GM12878 (cell line): ENCODE measurements at regions not wholly inside any gene's neighbourhood (a gene's known extent, or its start where the extent isn't known, plus 50 kb on each side); places are given as distances from the start of the nearest gene placed in this dataset.

Experiments used
- ATAC-seq: fragments of 200-7000 bp; cut with Tn5 transposase; 3 replicates; pipeline ENCODE4 v1.9.1; 2020; ENCODE audit warnings: mild to moderate bottlenecking, moderate library complexity
- BruUV-seq: library from RNA; stranded (reverse); fragments of 400-500 nt; replicated peaks from 2 replicates; lab custom pipeline; 2021; lab: Mats Ljungman, UMichigan
- CTCF ChIA-PET: fragments of 300-600 bp; sonication (Branson Sonifier 250); formaldehyde crosslinking; extraction: SDS; loops from one replicate; lab custom pipeline; 2021; ENCODE audit warnings: inconsistent platforms; lab: Yijun Ruan, JAX
- POLR2A ChIA-PET: fragments of 350-600 bp; formaldehyde crosslinking; extraction: SDS; loops from one replicate; lab custom pipeline; 2021; ENCODE audit warnings: inconsistent platforms; lab: Charles Lee
- RAD21 ChIA-PET: fragments of 300-600 bp; sonication (Branson Sonifier 250); formaldehyde crosslinking; loops from one replicate; lab custom pipeline; 2023; ENCODE audit warnings: antibody characterized with exemption; ENCODE audit not compliant: unreplicated experiment; lab: Charles Lee
- SMC1A ChIA-PET: fragments of 300-600 bp; sonication (Branson Sonifier 250); formaldehyde crosslinking; loops from one replicate; lab custom pipeline; 2023; ENCODE audit not compliant: unreplicated experiment, uncharacterized antibody; lab: Charles Lee
- DNase-seq: peaks from one replicate; pipeline ENCODE4 v3.0.0-alpha.2; 2011; ENCODE audit warnings: low read depth, low spot score
- FAIRE-seq: peaks from 3 replicates; lab custom pipeline; 2011; peaks lifted over from hg19 to GRCh38; lab: Jason Lieb, UNC
- H2AFZ ChIP-seq: 2 replicates; pipeline ENCODE4 v1.6.0; 2011; ENCODE audit warnings: low read depth, low read length, control low read depth; ENCODE audit not compliant: control insufficient read depth
- H3K27ac ChIP-seq: 2 replicates; pipeline ENCODE4 v1.5.1; 2011; ENCODE audit warnings: control low read depth; ENCODE audit not compliant: control insufficient read depth, insufficient read depth
- H3K27me3 ChIP-seq, 2 experiments: replicated peaks in 1 of 2; 2 replicates each; pipeline versions ENCODE4 v1.6.0 to v1.6.1; 2011; ENCODE audit warnings: low read length in 1 of 2; ENCODE audit not compliant: control insufficient read depth in 2 of 2, insufficient read depth in 2 of 2
- H3K36me3 ChIP-seq, 2 experiments: 2 replicates each; pipeline ENCODE4 v1.5.1; 2011; ENCODE audit warnings: low read length in 1 of 2; ENCODE audit not compliant: control insufficient read depth in 2 of 2, insufficient read depth in 2 of 2
- H3K4me1 ChIP-seq: 2 replicates; pipeline ENCODE4 v1.6.1; 2011; ENCODE audit warnings: mild to moderate bottlenecking, low read length, moderate library complexity, mixed read lengths; ENCODE audit not compliant: control insufficient read depth, insufficient read depth
- H3K4me2 ChIP-seq: 2 replicates; pipeline ENCODE4 v1.6.0; 2011; ENCODE audit warnings: control low read depth; ENCODE audit not compliant: control insufficient read depth, insufficient read depth
- H3K4me3 ChIP-seq: fragments of 200-600 bp; sonication (generic); 2 replicates; pipeline ENCODE4 v1.5.1; 2016
- H3K79me2 ChIP-seq: 2 replicates; pipeline ENCODE4 v1.6.0; 2011; ENCODE audit warnings: low read length; ENCODE audit not compliant: control insufficient read depth, insufficient read depth
- H3K9ac ChIP-seq: 2 replicates; pipeline ENCODE4 v1.8.0; 2011; ENCODE audit warnings: low read length, control low read depth, mixed read lengths; ENCODE audit not compliant: control insufficient read depth, insufficient read depth
- H3K9me3 ChIP-seq: replicated peaks from 3 replicates; pipeline ENCODE4 v1.5.1; 2011; ENCODE audit warnings: mild to moderate bottlenecking, low read length; ENCODE audit not compliant: control insufficient read depth, insufficient read depth
- H4K20me1 ChIP-seq: 2 replicates; pipeline ENCODE4 v1.6.0; 2011; ENCODE audit not compliant: control insufficient read depth, insufficient read depth
- BCL3 ChIP-seq: IDR thresholded peaks from 2 replicates; pipeline ENCODE4 v1.6.1; 2011; ENCODE audit warnings: borderline replicate concordance, low read depth, mild to moderate bottlenecking, moderate library complexity, low read length; ENCODE audit not compliant: insufficient read depth, poor library complexity, severe bottlenecking
- EP300 ChIP-seq, 2 experiments: fragments of 150-350 bp in 1 of 2; IDR thresholded peaks; 2 replicates each; pipeline ENCODE4 v1.6.1; 2011 to 2012; ENCODE audit warnings: low read depth in 2 of 2, low read length in 2 of 2, borderline replicate concordance in 1 of 2, improper control_type of control experiment in 1 of 2, inconsistent platforms in 1 of 2; ENCODE audit not compliant: control insufficient read depth in 1 of 2
- ESRRA ChIP-seq: IDR thresholded peaks from 2 replicates; pipeline ENCODE4 v1.6.1; 2012; ENCODE audit warnings: mild to moderate bottlenecking, low read length, improper control_type of control experiment
- IRF3 ChIP-seq: fragments of 450-650 bp; IDR thresholded peaks from 2 replicates; pipeline ENCODE4 v1.6.1; 2014; ENCODE audit warnings: mild to moderate bottlenecking
- JUNB ChIP-seq: IDR thresholded peaks from 2 replicates; pipeline ENCODE4 v1.6.1; 2016; ENCODE audit warnings: antibody characterized with exemption, mild to moderate bottlenecking
- TCF7 ChIP-seq: IDR thresholded peaks from 2 replicates; pipeline ENCODE4 v1.6.1; 2014; ENCODE audit warnings: antibody characterized with exemption, borderline replicate concordance
- USF1 ChIP-seq: IDR thresholded peaks from 2 replicates; pipeline ENCODE4 v1.6.1; 2011; ENCODE audit warnings: borderline replicate concordance, low read depth, mild to moderate bottlenecking, moderate library complexity, mixed read lengths, low read length; ENCODE audit not compliant: insufficient read depth; ENCODE audit errors: extremely low read length
- USF2 ChIP-seq: IDR thresholded peaks from 2 replicates; pipeline ENCODE4 v1.6.1; 2011; ENCODE audit warnings: low read depth, low read length, improper control_type of control experiment, borderline replicate concordance
- YBX1 ChIP-seq: fragments of 450-650 bp; IDR thresholded peaks from 2 replicates; pipeline ENCODE4 v1.6.1; 2016; ENCODE audit warnings: antibody characterized with exemption
- YY1 ChIP-seq: IDR thresholded peaks from 2 replicates; pipeline ENCODE4 v1.6.1; 2011; ENCODE audit warnings: low read depth, mild to moderate bottlenecking, low read length
- WGBS: methylation state at CpG from one replicate; pipeline ENCODE4 v1.1.6; 2016; ENCODE audit warnings: low lambda C conversion rate; ENCODE audit not compliant: insufficient replicate concordance, insufficient coverage; ENCODE audit errors: missing lambda C conversion rate; 5-methylcytosine and 5-hydroxymethylcytosine counted together
- in situ Hi-C: fragments of 300-500 bp; cut with MboI; formaldehyde crosslinking; loops from 9 replicates; pipeline ENCODE4 v1.14.3; 2018; ENCODE audit warnings: mixed read lengths
- intact Hi-C: fragments of 100-400 bp; cut with micrococcal nuclease; formaldehyde crosslinking; loops from one replicate; pipeline ENCODE4 v1.14.2; 2022; ENCODE audit not compliant: unreplicated experiment

GRCh38 chr5:29897916-29898315 is 1295.6 kb upstream of the CDH6 start:
- no peaks in the 10 kb centered on the region for H3K9me3 ChIP-seq
- no peak overlapping the region for H3K4me2 ChIP-seq
- POLR2A ChIA-PET, result no interaction called here
- CTCF ChIA-PET, result no interaction called here
- no peak for FAIRE-seq
- no TSS peak for BruUV-seq
- H3K9ac ChIP-seq, result no peak overlapping the region
- no peaks in the 10 kb centered on the region for H4K20me1 ChIP-seq
- H2AFZ ChIP-seq, result no peak overlapping the region
- DNase-seq, result no peak
- no peaks in the 10 kb centered on the region for H3K79me2 ChIP-seq
- intact Hi-C loops, result no loop called here
- H3K27ac ChIP-seq, result no peak overlapping the region
- H3K27me3 ChIP-seq, result no peaks in the 10 kb centered on the region
- H3K4me1 ChIP-seq, result no peaks in the 10 kb centered on the region
- RAD21 ChIA-PET, result no interaction called here
- ATAC-seq, result no peak
- in situ Hi-C loops, result no loop called here
- H3K36me3 ChIP-seq, result no peaks in the 10 kb centered on the region
- TF ChIP-seq JUNB (no peak), IRF3 (no peak)
- SMC1A ChIA-PET, result no interaction called here
- H3K4me3 ChIP-seq, result no peak overlapping the region

- Histone ChIP-seq H3K4me2 (no peak overlapping the region), H3K4me3 (no peak overlapping the region), H3K9ac (no peak overlapping the region), H3K79me2 (no peaks in the 10 kb centered on the region), H3K9me3 (no peaks in the 10 kb centered on the region), H4K20me1 (no peaks in the 10 kb centered on the region), H3K27me3 (no peaks in the 10 kb centered on the region), H2AFZ (no peak overlapping the region), H3K36me3 (no peaks in the 10 kb centered on the region), H3K27ac (no peak overlapping the region), H3K4me1 (no peaks in the 10 kb centered on the region)
- 0% methylated on average over 1 of the region's 1 CpG for WGBS
- in situ Hi-C loops, result no loop called here
- intact Hi-C loops, result no loop called here
- ChIA-PET RAD21 (no interaction called here), POLR2A (no interaction called here), CTCF (interaction anchor here (2.0 kb wide), 1 partner anchor 10 kb away, joined by 6 read pairs; no protein-coding TSS in a partner anchor), SMC1A (interaction anchor here (1.0 kb wide), 1 partner anchor 10 kb away, joined by 3 read pairs; no protein-coding TSS in a partner anchor)
- DNase-seq (no peak), ATAC-seq (no peak), FAIRE-seq (no peak)
- no TSS peak for BruUV-seq
- TF ChIP-seq YBX1 (no peak), BCL3 (no peak), USF1 (no peak), YY1 (no peak), ESRRA (no peak), TCF7 (no peak), EP300 (IDR thresholded peaks at IDR 0.05; ENCODE audit: borderline replicate concordance in 1 of 2, control insufficient read depth in 1 of 2, low read depth in 2 of 2, low read length in 2 of 2) (no peak), USF2 (no peak)
Observed at GRCh38 chr5:29896646-29897045, 1296.8 kb upstream of the CDH6 start.
